BJ (cell line): ENCODE measurements at regions not wholly inside any gene's neighbourhood (a gene's known extent, or its start where the extent isn't known, plus 50 kb on each side); places are given as distances from the start of the nearest gene placed in this dataset.

Experiments
- CTCF ChIA-PET: fragments of 350-600 bp; formaldehyde crosslinking; extraction: SDS; loops from one replicate; lab custom pipeline; 2021; ENCODE audit warnings: antibody characterized with exemption, inconsistent platforms; lab: Yijun Ruan, JAX
- POLR2A ChIA-PET: fragments of 300-600 bp; sonication (Branson Sonifier 250); formaldehyde crosslinking; extraction: SDS; loops from one replicate; lab custom pipeline; 2021; ENCODE audit warnings: antibody characterized with exemption; lab: Charles Lee
- DNase-seq: peaks from one replicate; pipeline ENCODE4 v3.0.0-alpha.2; 2011; ENCODE audit warnings: low read depth
- H3K27me3 ChIP-seq: 2 replicates; pipeline ENCODE4 v1.6.0; 2011; ENCODE audit warnings: low read length; ENCODE audit not compliant: control insufficient read depth, insufficient read depth
- H3K36me3 ChIP-seq: 2 replicates; pipeline ENCODE4 v1.5.1; 2011; ENCODE audit warnings: low read length; ENCODE audit not compliant: control insufficient read depth, insufficient read depth
- H3K4me3 ChIP-seq: 2 replicates; pipeline ENCODE4 v1.5.1; 2011; ENCODE audit warnings: low read depth, mild to moderate bottlenecking, control low read depth, low read length
- TF ChIP-seq, protein P1 (sequence below): IDR thresholded peaks from 2 replicates; pipeline ENCODE4 v1.5.1; 2011; ENCODE audit warnings: low read depth, mild to moderate bottlenecking, control low read depth, inconsistent platforms, low read length, moderate library complexity; ENCODE audit not compliant: insufficient read depth

DNA sequence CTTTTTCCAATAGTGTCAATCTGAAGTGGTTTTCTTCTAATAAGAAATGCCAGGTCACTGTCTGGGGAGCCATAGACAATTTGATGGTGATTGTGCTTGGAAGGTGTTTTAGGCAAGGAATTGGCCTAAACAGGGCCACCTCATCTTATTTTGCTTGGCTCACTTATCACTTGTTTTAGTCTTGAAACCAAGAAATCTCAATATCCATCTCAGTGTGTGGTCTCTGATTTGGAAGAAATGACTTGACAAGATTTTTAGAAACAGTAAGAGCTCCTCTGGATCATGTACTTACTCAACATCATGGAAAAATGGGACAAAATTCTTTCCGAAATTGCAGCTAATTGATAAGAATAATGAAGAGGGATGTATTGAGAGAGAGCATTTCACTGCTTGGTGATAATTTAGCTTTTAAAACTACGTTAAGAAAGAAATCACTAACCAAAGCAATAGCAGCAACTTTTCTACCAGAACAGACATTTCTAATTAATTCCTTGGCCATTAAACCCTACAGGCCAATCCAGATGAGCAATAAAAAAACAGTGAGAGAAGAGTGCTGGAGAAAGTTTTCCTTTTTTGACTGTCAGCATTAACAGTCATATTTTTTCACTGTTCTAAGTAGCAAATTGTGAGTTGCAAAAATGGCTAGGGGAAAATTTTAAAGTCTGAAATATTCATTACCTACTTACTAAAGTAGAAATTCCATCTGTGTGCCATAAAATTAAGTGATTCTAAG is 157.3 kb downstream of the AEBP2 start:
- CTCF ChIA-PET: interaction anchor here (0.6 kb wide), 2 partner anchors 74 to 171 kb away, joined by 3 read pairs; no protein-coding TSS in a partner anchor
- DNase-seq: no peak

DNA sequence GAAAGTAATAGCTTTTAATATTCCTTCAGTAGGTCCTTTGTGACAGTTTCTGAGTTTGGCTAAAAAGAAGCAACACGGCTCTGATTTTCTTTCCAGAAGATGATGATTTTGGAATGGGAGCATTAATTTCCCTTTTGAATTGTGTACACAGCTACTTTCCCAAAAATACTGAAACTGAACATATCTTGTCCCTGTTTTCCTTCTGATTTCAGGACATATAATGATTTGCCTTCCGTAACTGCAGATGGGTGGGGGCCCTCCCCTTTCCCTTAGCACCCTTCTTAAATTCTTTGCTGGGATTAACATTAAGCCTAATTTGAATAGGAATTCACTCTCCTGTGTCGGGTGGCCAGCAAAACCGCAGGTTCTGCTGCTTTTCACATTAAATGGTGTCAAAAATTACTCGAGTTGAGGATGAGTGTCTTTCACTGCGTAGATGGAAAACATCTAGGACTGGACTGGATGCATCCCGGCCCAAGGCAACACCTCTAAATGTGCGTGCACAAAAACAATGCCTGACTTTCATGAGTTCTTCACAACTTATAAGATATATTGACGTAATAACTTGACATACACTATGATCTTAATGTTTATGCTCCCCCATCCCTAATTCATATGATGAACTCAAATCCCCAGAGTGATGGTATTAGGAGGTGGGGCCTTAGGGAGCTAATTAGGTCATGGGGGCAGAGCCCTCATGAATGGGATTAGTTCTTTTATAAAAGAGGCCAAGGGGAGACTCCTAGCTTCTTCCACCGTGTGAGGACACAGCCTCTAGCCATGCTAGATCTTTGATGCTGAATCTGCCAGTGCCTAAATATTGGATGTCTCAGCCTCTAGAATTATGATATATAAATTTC is 158.1 kb downstream of the AEBP2 start:
- ChIA-PET CTCF (interaction anchor here (0.6 to 0.9 kb wide), 3 partner anchors 9 to 172 kb away, joined by 3 read pairs; no protein-coding TSS in a partner anchor), POLR2A (interaction anchor here (0.7 kb wide), 1 partner anchor 22 kb away, joined by 3 read pairs; no protein-coding TSS in a partner anchor)
- Histone ChIP-seq H3K36me3 (no peaks in the 10 kb centered on the region), H3K4me3 (no peak overlapping the region), H3K27me3 (no peaks in the 10 kb centered on the region)
- TF ChIP-seq, protein P1, sequence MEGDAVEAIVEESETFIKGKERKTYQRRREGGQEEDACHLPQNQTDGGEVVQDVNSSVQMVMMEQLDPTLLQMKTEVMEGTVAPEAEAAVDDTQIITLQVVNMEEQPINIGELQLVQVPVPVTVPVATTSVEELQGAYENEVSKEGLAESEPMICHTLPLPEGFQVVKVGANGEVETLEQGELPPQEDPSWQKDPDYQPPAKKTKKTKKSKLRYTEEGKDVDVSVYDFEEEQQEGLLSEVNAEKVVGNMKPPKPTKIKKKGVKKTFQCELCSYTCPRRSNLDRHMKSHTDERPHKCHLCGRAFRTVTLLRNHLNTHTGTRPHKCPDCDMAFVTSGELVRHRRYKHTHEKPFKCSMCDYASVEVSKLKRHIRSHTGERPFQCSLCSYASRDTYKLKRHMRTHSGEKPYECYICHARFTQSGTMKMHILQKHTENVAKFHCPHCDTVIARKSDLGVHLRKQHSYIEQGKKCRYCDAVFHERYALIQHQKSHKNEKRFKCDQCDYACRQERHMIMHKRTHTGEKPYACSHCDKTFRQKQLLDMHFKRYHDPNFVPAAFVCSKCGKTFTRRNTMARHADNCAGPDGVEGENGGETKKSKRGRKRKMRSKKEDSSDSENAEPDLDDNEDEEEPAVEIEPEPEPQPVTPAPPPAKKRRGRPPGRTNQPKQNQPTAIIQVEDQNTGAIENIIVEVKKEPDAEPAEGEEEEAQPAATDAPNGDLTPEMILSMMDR: no peak
- no peak for DNase-seq

More for the DNA sequence above, 157.3 kb downstream of the AEBP2 start:
- Histone ChIP-seq H3K36me3 (no peaks in the 10 kb centered on the region), H3K4me3 (no peak overlapping the region), H3K27me3 (no peaks in the 10 kb centered on the region)
- POLR2A ChIA-PET: interaction anchor here (0.7 kb wide), 1 partner anchor 23 kb away, joined by 3 read pairs; no protein-coding TSS in a partner anchor
- TF ChIP-seq, protein P1: no peak

DNA sequence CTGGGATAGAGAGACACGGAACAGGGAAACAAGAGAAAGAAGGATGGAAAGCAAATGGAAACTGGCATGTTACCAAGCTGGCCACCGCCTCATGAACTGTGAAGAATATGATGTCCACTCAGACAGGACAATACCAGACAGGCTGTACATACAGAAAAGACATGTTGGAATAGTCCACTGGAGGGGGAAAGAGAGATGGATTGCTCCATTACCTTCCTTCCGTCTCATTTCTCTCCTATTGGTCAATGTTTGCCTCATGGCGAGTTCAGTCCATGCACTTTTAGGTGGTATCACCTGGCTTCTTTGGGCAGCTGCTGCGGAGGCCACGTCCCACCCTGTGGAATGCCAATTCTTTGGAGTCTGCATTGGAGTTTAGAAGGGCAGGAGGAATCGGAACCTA is 166.4 kb downstream of the AEBP2 start:
- Histone ChIP-seq H3K36me3 (no peaks in the 10 kb centered on the region), H3K4me3 (no peak overlapping the region), H3K27me3 (no peaks in the 10 kb centered on the region)
- TF ChIP-seq, protein P1: no peak
- ChIA-PET CTCF (no interaction called here), POLR2A (no interaction called here)
- no peak for DNase-seq

DNA sequence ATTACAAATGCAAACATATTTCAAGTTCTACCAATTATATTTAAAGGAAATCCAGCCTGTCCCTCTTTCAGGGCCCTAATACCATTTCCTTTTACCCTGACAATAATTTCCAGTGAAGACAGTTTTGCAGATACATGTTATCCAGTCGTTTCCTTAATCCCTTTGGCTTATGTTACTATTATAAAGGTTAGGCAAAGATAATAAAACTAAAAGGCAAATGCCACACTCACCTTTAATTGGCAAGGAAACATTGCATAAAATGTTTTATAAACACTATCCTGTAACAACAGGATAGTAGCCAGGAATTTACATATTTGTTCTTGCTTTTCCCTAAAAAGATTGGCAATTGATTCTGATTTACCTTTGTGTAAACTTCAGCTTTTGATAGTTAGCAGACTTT is 168.7 kb downstream of the AEBP2 start:
- ChIA-PET POLR2A (no interaction called here), CTCF (no interaction called here)

More for the DNA sequence above, 168.7 kb downstream of the AEBP2 start:
- no peaks in the 10 kb centered on the region for H3K27me3 ChIP-seq
- H3K4me3 ChIP-seq: no peak overlapping the region
- TF ChIP-seq, protein P1: no peak
- H3K36me3 ChIP-seq: no peaks in the 10 kb centered on the region
- no peak for DNase-seq
